RKO (cell line): ENCODE measurements at regions not wholly inside any gene's neighbourhood (a gene's known extent, or its start where the extent isn't known, plus 50 kb on each side); places are given as distances from the start of the nearest gene placed in this dataset.

ENCODE experiments used
- DNase-seq: peaks from one replicate; pipeline ENCODE4 v3.0.0-alpha.2; 2016; ENCODE audit warnings: low spot score

DNA sequence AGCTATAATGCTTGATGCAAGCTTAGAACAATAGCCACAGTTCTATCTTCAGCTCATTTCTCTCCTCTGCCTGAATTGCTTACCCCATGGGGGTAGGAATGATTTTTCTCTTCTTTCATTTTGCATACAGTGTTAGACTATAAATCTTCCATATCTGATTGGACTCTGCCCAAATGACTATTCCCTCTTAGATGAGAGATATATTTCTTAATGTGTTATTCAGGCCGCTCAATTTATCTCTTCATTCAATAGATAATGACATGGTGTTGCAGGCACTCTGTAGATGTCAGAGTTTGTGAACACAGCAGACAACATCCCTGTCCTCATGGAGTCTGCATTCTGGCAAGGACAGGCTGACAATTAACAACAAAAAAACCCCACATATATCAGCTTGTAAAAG is 443.7 kb upstream of the CELF4 start:
- DNase-seq = no peak

DNA sequence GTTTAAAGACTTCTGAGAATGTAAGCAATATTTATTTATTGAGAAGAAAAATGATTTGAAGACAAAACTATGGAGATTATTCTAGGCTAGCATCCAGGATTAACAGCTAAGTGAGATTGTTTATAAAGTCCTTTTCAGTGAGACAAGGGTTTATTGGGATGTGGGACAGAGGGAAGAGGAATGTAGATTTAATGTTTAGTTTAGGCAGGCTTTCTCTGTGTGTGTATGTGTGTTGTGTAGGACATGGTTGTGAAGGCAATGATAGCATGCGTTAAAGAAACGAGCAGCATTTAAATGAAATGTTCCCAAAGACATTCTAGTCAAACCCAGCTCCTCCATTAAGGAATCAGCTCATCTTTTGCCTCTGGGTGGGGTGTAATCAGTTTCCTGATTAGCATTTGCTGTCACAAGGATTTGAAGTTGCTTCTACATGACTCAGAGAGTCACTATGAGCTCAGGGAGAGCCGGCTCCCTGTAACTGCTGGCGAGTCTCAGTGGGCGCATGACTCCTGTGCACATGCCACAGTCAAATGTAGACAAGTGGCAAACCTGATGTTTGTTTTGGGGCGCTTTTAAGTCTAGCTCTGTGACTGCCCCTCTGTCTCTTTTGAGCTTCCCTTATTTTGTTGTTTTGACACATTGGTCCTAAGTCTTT is 442.2 kb upstream of the CELF4 start:
- peak; percentile 8 for DNase-seq

DNA sequence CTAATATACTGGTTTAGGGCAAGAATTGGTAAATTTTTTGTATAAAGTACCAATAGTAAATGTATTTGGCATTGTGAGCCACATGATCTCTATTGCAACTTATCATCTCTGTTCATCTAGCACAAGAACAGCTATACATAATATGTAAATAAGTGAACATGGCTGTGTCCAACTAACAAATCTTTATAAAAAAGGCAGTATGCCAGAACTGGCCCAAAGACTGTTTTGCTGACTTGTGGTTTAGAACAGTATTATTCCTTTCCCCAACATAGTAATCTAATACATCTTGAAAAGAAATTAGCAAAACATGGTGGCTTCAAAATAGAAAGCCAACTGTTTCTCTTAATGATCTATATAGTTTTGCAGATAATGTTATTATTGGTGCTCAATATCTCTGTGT is 441.4 kb upstream of the CELF4 start:
- DNase-seq = no peak

DNA sequence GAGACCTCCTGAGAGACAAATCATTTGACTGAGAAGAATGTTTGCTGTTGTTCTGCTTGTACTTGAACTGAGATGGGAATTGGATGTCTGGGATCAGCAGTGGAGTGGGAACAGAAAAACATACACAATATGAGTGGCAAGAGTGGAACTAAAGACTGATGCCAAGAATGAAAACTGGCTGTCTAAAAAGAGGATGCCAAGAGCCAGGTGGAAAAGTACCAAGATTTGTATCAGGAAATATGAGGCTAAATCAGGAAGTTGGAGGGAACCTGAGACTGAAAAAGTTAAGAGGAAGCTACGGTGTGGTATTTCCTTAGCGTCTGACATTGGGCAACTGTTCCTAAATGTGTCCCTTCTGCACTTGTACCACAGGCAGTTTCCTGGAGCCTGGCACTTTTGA is 440.9 kb upstream of the CELF4 start:
- no peak for DNase-seq

DNA sequence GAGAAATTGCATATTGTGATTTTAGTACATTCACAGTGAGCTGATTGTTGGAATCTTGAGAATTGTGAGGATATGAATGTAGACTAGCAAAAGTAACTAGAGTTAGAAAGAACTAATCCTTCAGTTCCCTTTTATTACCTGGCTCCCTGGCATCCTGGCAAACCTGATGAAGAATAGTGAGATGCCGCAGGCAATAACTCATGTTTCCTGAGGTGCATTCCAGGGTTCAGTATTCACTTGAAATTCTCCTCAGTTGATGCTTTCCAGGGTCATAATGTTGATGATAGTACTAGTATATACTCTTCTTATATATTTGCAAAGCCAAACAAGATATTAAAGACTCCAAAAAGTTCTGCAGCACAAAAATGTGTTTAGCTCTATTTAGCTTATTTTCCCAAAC is 432.1 kb upstream of the CELF4 start:
- no peak for DNase-seq

DNA sequence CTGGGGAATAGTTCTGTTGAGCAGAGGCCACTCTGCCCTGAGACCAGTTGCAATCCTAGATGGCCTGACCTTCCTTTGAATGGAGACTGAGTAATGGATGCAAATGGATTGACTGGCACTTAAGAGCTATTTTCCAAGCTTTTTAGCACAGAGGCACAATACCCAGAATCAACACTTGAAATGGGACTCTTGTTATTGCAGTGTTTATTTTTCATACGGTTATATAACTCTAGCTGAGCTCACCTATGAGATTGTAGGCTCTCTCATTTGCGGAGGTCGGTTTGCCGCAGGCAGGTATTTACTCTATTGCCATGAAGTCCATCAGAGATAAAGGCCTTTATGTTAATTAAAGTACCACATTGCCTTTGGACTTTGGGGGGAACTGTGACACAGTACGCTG is 422.3 kb upstream of the CELF4 start:
- no peak for DNase-seq

DNA sequence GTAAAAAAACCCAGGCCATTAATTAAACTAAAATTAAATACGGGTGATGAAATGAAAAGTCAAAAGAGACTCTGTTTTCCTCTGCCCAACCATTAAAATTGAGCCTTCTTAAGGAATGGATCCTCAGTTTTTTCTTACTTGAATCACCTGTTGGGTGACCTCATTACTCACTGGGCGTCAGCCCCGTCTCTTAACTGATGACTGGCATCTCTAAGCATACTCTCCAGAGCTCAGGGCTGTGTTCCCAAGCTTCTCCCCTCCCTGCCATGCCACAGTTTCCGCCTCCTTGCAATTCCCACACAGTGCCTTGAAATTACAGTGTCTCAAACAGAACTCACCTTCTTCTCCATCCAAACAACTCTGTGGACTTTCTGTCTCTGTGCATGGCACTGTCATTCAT is 421.1 kb upstream of the CELF4 start:
- no peak for DNase-seq

DNA sequence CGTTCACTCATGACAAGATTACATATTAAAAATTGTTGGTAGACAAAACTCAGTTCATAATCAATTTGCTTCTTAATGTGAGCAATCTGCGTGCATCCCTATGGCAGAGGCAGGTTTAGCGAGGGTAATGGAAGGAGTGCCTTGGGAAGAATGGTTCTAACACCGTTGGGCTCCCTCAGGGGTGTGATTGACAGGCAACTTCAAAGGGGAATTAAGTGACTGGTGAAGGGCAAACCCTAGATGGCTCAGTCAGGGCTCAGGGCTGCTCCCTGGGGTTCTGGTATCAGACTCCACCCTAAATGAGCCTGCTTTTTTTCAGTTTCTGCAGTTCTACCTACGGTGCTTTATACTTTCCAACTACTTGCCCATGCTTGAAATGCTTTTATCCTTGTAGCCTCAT is 419.5 kb upstream of the CELF4 start:
- DNase-seq = no peak

DNA sequence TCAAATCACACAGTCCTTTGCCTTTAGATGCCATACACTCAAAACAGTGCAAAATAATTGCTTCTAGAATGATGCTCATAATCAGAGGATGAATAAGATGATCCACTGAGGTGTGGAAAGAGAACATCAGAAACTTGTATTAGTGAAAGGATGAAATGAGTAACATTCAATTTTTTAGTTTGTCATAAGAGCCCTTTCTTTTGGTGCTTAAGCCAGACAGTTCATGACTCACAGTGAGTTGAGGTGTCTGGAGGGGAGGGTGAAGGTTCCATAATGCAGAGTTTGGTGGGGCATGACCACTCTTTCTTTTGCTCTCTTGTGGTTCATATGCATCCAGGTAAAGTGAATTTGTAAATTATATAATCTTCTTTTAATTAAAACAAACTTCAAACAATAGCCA is 415.0 kb upstream of the CELF4 start:
- DNase-seq = no peak

DNA sequence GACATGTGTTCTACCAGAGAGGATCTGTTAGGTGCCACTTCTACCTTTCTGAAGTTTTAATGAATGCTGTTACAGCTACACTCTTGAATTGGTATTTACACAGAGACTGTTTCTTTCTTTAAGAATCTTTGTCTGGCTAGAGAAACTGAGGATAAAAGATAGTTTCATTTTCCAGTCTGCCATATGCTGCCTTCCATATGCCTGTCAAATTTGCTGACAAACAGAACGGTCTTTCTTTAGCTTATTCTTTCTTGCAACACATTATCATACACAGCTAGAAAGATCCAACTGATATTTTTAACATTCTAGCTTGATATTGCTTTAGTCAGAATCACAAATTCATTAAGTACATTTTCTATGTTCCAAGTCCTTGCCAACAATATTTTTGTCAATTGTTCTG is 409.8 kb upstream of the CELF4 start:
- DNase-seq = no peak

DNA sequence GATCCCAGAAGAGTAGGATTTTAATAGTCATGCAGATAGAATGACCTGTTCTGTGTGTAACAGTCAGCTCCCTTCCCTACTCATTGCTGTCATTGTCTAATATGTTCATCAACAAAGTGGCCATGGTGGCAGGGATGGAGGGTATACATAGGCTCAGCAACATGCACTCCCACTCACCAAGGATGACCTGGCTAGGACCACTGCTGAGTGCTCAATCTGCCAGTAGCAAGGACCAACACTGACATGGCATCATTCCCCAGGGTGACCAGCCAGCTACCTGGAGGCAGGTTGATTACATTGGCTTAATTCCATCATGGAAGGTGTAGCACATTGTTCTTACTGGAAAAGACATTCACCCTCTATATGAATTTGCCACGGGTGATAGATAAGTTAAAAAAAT is 401.7 kb upstream of the CELF4 start:
- no peak for DNase-seq

DNA sequence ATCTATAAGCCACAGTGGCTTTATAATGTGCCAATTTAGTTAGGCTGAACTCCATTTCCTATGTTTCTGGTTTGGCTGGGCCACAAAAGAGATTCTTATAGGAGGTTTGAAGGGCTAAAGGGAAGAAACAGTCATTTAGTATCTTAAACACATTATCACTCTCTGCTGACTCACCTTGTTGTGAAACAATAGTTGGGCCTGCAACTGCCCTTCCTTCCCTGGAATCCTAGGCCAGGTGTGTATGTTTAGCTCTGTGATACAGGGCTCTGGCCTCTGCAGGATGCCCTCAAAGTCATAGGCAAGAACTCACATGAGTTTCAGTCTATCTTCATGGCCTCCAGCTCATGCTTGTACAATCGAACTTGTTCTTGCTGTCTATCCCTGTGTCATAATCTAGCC is 400.0 kb upstream of the CELF4 start:
- DNase-seq = no peak

DNA sequence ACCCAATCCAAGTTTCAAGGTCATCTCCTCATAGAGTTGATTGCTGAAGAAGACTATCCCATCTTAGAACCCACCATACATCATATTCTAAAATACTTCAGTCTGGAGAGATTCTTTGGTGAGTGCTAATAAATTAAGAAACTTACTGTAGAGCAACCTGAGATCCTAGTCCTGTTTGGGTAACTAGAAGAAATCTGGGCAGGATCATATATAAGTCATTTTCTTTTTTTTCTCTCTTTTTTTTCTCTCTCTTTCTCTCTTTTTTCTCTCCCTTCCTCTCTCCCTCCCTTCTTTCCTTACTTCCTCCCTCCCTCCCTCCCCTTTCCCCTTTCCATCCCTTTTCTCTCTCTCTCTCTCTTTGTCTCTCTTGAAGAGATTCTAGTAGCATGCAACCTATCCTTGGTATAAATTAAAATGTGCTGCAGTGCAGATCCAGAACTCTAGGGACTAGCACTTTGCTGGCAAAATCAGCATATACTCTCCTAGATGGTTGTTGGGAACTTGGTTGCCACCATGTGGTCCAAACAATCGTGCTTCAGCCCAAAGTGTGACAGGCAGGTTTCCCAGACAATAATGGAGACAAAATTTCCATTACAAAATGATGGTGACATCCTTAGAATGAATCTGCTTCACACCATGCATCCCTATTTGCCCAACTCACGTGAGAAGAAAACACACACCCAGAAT is 399.4 kb upstream of the CELF4 start:
- no peak for DNase-seq

DNA sequence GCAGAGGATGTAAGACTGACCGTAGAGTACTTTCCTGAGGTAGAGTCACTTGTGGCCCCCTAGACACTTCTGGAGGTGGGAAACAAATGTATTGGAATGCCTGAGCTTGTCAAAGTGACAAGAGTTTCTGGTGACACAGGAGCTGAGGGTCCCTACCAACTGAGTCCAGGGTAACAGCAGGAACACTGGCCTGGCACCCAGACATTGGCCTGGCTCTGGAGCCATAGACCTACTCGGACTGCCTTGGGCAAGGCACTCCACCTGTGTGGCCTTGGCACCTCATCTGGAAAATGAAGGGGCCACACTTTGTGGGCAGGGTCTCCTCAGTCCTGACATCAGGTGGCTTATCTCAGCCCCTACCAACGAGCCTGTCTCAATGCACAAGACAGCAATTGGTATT is 398.2 kb upstream of the CELF4 start:
- no peak for DNase-seq

DNA sequence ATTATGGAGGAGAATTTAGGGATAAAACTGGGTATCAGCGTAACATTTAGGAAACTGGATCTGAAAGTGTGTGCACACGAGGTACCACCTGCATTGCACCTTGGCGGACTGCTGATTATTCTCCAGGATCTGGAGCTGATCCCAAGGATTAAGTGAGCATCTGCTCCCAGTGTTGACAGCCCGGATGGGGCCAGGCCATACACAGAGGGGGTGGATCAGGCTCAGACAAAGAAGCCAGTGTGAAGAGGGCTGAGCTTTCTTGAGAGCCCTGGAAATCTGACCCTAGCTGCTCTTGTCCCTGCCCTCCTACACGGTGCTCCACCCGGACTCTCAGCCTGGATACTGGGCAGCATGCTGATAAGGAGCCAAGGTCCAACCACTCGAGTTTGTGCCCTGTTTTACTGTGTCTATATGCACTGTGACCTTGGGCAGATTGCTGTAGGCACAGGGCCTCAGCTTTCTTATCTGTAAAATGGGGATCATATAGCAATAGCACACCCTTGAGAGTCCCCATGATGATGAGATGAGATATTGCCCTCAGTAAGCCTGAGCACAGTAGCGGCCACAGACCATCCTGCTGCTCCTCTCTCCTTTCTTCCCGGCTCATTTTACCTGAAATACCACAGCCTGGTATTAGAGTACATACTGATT is 396.8 kb upstream of the CELF4 start:
- no peak for DNase-seq

DNA sequence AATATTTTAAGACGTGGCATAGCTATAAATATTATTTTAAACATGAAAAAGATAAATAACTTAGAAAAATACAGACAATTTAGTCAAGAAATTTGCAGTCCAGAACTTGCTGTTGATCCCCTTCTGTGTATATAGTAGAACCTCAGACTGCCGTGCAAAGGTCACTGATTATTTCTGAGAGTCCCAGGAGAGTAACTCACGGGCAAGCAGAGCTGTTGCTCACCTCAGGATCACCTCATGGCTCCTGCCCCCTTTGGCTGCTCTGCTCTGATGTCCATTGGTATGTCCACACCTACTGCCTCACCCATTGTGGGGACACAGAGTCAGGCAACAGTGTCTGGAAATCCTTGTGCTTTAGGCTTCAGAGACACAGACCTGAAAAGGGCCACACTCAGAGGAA is 392.9 kb upstream of the CELF4 start:
- no peak for DNase-seq

DNA sequence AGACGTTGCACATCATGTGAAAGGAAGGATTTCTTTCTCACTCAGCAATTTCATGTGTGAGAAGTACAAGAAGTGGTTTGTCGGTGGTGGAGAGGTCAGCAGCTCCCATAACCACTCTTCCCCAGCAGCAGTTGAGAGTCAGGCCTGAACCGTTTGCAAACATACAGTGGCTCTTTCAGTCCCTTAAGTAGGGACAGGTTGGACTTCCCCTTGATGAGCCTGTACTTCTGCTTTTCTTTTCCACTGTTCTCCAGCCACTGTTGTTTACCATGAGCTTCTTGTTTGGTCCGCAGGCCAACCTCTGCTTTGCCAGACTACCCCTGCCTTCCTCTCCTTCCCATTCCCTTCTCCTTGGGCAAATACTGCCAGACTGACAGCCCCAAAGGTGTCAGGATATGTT is 391.3 kb upstream of the CELF4 start:
- DNase-seq = no peak

DNA sequence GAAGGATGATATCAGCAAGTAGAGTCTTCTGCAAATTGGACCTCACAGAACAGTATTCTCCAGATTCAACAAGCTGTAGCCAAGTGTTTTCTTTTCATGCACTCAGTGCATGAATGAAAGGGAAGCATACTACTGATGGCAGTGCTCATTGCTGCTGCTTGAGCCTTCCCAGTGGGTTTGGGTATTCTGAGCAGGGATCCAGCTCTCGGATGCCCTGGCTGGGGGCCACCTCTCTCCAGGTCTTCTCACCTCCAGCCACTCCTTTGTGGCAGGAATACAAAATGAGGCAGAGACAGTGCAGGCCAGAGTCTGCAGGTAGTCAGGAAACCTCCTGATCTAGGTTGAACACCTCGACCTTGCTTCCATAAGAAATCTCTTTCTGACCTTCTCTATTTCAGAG is 390.4 kb upstream of the CELF4 start:
- no peak for DNase-seq

DNA sequence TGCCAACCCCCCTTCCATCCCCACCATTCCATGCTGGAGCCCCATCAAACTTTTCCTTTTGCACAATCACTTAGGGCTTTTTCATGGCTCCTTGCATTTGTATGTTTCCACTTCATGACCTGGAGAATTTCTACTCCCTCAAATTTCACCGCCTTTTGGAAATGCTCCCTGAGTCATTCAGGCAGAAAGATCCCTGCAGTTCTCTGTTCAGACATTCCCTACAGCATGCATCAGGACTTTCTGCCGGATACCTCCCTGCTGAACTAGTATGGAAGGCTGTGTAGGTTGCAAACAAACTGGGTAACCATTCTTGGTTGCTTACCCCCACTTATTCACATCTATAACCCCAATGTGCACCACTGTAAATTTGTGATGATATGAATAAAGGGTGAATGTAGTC is 389.6 kb upstream of the CELF4 start:
- no peak for DNase-seq

DNA sequence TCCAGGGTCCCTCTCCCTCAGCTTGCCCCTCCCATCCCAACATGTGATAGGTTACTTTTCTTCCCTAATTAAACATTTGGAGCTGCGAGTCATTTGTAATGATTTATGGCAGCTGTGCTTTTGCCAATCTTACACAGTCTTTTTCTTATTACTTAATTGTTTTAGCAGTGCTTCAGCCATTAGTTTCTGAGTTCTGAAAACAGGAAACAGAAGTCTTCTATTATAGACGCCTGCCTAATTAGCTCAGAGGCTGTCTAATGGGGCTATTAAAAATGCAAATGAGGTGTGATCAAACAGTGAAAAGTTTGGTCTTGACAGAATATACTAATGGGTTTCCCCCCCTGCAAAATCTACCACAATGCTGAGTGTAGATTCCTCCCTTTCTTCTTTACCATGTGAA is 388.3 kb upstream of the CELF4 start:
- no peak for DNase-seq

DNA sequence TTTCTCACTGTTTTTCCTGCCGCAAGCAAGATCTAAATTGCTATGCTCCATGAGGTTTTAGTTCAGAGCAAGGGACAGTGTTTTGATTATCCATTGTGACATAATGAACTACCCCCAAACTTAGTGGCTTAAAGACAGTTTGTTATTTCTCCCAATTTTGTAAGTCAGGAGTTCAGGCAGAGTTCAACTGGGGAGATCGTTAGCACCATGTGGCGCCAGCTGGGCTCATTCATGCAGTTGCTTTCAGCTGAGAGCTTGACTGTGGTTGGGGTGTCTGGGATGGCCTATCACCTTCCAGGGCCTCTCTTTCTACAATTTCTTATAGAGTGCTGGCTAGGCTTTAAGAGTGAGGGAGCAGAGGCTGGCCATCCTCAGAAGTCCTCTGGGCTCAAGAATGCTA is 382.9 kb upstream of the CELF4 start:
- DNase-seq = no peak

DNA sequence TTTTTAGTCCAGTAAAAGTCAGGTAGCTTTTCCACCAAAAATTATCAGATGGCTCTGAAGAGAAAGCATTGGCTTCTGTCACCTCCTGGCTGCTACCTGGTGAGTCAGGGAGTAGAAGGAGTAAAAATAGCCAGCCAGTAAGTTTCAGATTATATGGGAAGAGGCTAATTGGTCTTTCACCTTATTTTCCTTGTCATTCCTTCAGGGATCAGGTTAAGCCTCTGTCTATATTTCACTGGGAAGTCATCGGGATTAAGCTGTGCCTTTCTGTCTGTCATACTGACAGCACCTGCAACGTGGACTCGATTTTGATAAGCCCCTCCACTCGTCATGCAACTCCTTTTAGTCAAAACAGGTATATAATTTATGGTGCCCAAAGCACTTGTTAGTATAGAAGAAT is 380.7 kb upstream of the CELF4 start:
- no peak for DNase-seq

DNA sequence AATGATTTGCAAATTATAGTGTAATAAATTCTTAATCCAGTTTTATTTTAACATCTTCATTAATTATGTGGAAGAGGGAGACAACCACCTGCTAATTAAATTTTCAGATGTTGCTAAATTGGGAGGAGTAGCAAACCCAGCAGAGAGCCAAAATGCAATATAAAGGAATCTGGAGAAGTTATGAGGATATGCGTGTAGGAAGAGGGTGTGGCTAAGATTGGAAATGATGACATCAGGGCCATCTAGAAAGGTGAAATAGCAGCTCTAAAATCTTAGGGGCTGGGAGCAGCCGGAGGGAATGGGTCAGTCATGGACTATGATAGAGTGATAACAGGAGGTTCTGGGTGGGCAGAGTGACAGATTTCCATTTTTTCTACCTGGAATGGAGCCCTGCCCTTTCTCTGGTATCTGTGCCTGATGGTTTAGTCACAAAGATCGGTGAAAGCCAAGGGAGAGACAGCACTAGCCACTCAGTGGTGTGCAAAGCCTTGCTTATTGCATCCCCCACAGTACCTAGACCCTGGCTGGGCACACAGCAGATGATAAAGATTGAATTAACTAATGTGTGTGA is 379.2 kb upstream of the CELF4 start:
- DNase-seq = no peak

DNA sequence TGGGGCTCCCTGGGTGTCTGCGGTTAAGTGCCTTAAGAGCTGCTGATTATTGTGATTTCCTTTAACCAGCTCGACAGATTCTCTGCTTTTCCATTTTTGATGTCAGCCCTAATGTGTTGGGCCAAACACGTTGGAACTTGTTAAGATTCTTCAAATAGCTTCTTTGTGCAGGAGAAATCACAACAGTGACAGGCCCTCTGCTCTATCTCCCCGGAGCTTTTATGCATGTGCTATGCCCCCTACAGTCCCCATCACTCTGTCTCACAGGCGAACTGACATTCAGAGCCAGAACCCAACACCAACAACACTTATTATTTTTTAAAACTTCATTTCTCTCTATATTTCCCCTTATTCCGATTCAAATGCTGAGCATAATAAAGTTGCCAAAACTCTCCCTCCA is 371.7 kb upstream of the CELF4 start:
- peak; percentile 1 for DNase-seq
